ENCODE measurements at regions not wholly inside any gene's neighbourhood (a gene's known extent, or its start where the extent isn't known, plus 50 kb on each side); places are given as distances from the start of the nearest gene placed in this dataset.
"Not testable (repeated sequence)": the region's sequence is repeated elsewhere in the genome, so short reads cannot be mapped to it uniquely, and the experiment has no call there.

- TF ChIP-seq, protein P1, sequence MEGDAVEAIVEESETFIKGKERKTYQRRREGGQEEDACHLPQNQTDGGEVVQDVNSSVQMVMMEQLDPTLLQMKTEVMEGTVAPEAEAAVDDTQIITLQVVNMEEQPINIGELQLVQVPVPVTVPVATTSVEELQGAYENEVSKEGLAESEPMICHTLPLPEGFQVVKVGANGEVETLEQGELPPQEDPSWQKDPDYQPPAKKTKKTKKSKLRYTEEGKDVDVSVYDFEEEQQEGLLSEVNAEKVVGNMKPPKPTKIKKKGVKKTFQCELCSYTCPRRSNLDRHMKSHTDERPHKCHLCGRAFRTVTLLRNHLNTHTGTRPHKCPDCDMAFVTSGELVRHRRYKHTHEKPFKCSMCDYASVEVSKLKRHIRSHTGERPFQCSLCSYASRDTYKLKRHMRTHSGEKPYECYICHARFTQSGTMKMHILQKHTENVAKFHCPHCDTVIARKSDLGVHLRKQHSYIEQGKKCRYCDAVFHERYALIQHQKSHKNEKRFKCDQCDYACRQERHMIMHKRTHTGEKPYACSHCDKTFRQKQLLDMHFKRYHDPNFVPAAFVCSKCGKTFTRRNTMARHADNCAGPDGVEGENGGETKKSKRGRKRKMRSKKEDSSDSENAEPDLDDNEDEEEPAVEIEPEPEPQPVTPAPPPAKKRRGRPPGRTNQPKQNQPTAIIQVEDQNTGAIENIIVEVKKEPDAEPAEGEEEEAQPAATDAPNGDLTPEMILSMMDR (IDR thresholded peaks at IDR 0.05; ENCODE audit: low read length, missing control alignments) = peak; percentile 72
- peak; percentile 58 for DNase-seq (ENCODE audit: low read depth)
- H3K4me3 ChIP-seq (replicated peaks; ENCODE audit: low read depth, low read length) = no peak overlapping the region
Measured at GRCh38 chr3:8324747-8325146, 176.9 kb upstream of the LMCD1 start.

DNA sequence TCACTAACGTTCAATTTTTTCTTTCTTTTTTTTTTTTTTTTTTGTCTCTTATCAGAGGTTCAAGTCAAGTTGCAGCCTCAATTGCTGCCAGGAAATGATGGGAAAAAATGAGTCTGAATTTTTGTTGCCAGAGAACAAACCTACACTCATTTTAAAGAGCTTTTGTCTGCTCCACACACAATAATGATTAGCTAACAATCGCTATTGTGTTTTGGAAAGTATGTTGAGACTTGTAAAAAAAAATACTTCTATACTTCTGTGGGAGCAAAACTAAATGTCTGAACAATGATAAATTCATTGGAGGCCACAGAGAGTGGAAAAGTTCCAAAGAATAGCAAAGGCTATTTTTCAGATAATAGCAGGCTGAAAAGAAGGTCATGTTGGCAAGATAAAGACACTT, 176.3 kb upstream of the LMCD1 start:
- DNase-seq (ENCODE audit: low read depth) = peak; percentile 26
- TF ChIP-seq, protein P1 (IDR thresholded peaks at IDR 0.05; ENCODE audit: low read length, missing control alignments) = no peak
- no peak overlapping the region for H3K4me3 ChIP-seq (replicated peaks; ENCODE audit: low read depth, low read length)

DNA sequence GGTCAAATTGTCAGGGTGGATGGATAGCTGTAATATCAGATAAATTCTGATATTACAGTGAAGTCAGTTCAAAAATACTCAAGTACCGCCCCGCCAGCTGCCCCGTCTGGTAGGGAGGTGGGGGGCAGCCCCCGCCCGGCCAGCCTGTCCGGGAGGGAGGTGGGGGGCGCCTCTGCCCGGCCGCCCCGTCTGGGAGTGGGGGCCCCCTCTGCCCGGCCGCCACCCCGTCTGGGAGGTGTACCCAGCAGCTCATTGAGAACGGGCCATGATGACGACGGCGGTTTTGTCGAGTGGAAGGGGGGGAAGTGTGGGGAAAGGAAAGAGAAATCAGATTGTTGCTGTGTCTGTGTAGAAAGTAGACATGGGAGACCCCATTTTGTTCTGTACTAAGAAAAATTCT, 175.8 kb upstream of the LMCD1 start:
- not testable (repeated sequence) for DNase-seq (ENCODE audit: low read depth); H3K4me3 ChIP-seq (replicated peaks; ENCODE audit: low read depth, low read length)

DNA sequence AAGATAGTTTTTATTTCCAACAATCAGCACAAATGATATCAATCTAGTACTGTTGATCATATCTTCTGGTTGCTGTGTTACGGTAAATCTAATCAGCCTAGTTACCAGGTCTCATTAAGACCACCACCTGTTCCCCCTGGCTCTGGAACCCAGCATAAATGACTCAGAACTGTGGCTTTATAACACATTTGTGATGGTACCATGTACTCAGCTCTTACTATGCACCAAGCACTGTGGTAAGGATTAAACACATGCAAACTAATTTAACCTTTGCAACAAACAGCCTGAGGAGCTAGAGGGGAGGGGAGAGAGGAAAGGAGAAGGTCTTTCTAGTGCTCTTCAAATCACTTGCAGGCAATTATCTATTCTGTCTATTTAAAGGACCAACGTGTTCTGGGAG, 173.9 kb upstream of the LMCD1 start:
- DNase-seq (ENCODE audit: low read depth) = no peak
- no peak overlapping the region for H3K4me3 ChIP-seq (replicated peaks; ENCODE audit: low read depth, low read length)
- TF ChIP-seq, protein P1 (IDR thresholded peaks at IDR 0.05; ENCODE audit: low read length, missing control alignments) = no peak

DNA sequence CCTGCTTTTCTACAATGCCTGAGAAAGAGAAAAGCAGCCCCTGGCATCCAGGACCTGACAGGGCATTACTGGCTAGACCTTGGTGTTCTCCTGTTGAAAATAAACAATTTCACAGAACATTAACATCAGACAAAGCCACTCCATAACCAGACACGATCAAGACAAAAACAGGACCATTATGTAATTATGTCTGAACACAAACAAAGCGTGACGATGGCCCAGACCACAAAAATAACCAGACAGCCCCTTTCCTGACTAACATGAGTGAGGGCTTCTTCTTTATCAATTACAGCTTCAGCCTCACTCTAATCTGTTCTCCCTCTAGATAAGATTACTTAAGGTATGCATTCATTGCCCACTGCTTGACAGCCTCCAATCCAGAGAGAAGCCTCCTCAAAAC, 172.7 kb upstream of the LMCD1 start:
- no peak overlapping the region for H3K4me3 ChIP-seq (replicated peaks; ENCODE audit: low read depth, low read length)
- no peak for DNase-seq (ENCODE audit: low read depth)
- TF ChIP-seq, protein P1 (IDR thresholded peaks at IDR 0.05; ENCODE audit: low read length, missing control alignments) = no peak

DNA sequence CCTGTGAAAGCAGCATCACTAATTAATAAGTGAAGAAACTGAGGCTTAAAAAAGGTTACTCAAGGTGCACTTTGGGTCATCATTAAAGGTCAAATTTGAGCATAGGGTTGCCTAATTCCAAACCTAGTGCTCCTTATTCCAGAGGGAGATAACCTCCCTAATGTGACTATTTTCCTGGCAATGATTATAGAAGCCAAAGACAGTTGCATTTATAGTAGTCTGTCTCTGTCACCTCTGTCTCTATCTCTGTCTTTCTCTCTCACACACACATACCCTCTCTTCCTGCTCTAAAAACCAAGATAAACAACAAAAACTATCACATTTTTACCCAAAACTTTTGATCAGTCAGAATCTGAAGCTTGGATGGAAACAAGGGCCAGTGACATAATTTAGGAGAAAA, 172.0 kb upstream of the LMCD1 start:
- no peak for DNase-seq (ENCODE audit: low read depth)
- H3K4me3 ChIP-seq (replicated peaks; ENCODE audit: low read depth, low read length) = no peak overlapping the region
- TF ChIP-seq, protein P1 (IDR thresholded peaks at IDR 0.05; ENCODE audit: low read length, missing control alignments) = no peak

DNA sequence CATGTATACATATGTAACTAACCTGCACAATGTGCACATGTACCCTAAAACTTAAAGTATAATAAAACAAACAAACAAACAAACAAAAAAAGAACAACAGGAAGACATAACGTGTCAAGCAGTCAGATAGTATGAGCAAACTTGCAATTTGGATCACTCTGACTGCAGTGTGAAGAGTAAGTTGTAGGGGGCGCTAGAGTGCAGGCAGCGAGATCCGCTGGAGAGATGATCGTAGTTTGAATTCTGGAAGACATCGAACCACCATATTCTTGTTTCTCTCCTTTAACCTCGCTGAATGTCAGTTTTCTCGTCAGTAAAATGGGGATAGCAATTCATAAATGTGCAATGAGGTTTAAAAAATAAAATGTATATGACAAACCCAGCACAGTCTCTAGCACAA, 165.2 kb upstream of the LMCD1 start:
- no peak for DNase-seq (ENCODE audit: low read depth)
- no peak overlapping the region for H3K4me3 ChIP-seq (replicated peaks; ENCODE audit: low read depth, low read length)
- TF ChIP-seq, protein P1 (IDR thresholded peaks at IDR 0.05; ENCODE audit: low read length, missing control alignments) = peak; percentile 17

DNA sequence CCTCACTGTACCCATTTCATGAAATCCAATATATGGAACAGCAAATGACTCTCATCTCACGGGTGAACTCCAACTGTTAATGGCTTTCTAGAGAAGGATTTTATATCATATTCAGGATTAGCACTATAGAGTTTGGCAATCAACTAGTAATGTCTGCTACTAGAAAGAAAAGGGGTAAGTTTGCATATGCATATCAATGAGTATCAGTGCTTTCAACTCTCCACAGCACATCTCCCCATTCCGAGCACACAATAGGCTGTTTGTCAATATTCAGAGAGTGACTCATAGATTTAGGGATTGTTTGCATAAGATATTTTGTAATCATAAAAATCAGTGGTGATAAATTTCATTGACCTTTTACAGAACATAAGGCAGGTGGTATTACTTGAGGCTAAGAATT, 163.2 kb upstream of the LMCD1 start:
- H3K4me3 ChIP-seq (replicated peaks; ENCODE audit: low read depth, low read length) = no peak overlapping the region
- no peak for DNase-seq (ENCODE audit: low read depth)
- TF ChIP-seq, protein P1 (IDR thresholded peaks at IDR 0.05; ENCODE audit: low read length, missing control alignments) = no peak
